ENCODE measurements at regions not wholly inside any gene's neighbourhood (a gene's known extent, or its start where the extent isn't known, plus 50 kb on each side); places are given as distances from the start of the nearest gene placed in this dataset.

DNA sequence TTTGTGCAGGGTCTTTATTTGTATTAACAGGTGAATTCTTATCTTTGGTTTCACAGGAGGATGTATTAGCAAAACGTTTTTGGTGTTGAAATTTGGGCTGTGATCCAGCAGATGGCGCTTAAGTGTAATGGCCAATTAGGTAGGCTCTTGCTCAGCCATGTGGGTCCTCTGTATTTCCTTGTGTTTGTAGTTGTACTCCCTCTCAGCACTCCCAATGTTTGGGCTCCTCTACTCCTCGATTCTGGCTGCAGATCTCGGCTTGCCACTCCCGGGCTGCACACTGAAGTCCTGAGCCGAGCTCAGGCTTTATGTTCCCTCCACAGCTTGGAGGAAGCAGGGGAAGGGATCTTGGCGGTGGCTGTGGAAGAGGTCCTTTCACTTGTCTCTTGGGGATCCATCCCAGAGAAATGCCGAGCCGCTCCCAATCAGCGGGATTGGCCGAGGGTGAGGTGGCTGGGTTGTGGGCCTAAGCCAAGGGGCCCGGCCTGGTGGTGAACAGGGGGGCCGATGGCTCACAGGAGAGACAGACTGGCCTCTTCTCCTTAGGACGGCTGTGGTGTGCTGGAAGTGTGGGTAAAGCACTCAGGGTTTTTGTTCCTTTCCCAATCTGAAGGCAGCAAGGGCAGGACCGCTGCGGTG, 133.7 kb downstream of the AEBP2 start:
- H3K4me3 Mint-ChIP-seq = no peak overlapping the region
- H3K27ac Mint-ChIP-seq = no peak overlapping the region
- no peaks in the 10 kb centered on the region for H3K4me1 Mint-ChIP-seq (ENCODE audit: low read depth)
- H3K27me3 Mint-ChIP-seq = no peaks in the 10 kb centered on the region
- peaks cover 4% of the 10 kb centered on the region for H3K9me3 Mint-ChIP-seq
- peaks cover 3% of the 10 kb centered on the region for H3K36me3 Mint-ChIP-seq (ENCODE audit: low read depth)

DNA sequence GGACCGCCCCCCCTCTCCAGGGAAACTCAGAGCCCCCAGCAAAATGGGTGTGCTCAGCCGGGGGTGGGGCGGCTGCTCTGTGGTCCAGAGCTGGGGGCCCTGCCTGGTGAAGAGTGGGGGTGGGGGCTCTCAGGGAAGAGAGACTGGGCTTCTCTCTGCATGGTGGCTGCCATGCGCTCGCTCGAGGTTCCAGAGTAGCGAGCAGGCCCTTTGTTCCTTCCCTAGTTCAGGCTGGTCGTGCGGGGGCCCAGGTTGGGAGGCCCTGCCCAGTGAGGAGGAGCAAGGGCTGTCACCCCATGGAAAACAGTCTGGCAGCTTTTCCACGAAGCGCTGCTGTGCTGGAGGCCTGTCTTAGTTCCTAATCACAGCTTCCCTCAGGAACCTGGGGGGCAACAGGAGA, 134.6 kb downstream of the AEBP2 start:
- Mint-ChIP-seq H3K36me3 (ENCODE audit: low read depth) (peaks cover 3% of the 10 kb centered on the region), H3K4me1 (ENCODE audit: low read depth) (no peaks in the 10 kb centered on the region), H3K9me3 (peaks cover 4% of the 10 kb centered on the region), H3K4me3 (no peak overlapping the region), H3K27me3 (no peaks in the 10 kb centered on the region), H3K27ac (no peak overlapping the region)

DNA sequence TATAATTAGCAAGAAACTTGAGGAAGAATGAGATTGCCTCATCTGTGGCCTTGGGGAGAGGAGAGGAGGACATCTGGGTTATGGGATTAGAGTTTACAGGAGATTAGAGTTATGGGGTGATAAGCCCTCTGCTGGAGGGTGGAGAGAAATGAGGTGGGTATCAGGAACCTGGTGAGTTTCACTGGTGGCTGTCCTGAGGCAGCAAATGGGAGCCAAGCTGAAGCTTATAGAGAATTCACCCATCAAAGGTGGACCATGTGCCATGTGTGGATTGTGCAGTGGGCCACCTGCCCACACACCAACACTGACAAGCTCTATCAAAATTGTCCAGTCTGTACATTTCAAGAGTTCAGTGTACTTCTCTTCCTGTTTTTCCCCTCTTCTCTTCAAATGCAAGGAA, 135.3 kb downstream of the AEBP2 start:
- H3K4me3 Mint-ChIP-seq = no peak overlapping the region
- H3K36me3 Mint-ChIP-seq (ENCODE audit: low read depth) = peaks cover 9% of the 10 kb centered on the region
- no peaks in the 10 kb centered on the region for H3K4me1 Mint-ChIP-seq (ENCODE audit: low read depth)
- H3K9me3 Mint-ChIP-seq = no peaks in the 10 kb centered on the region
- H3K27me3 Mint-ChIP-seq = no peaks in the 10 kb centered on the region
- H3K27ac Mint-ChIP-seq = no peak overlapping the region

DNA sequence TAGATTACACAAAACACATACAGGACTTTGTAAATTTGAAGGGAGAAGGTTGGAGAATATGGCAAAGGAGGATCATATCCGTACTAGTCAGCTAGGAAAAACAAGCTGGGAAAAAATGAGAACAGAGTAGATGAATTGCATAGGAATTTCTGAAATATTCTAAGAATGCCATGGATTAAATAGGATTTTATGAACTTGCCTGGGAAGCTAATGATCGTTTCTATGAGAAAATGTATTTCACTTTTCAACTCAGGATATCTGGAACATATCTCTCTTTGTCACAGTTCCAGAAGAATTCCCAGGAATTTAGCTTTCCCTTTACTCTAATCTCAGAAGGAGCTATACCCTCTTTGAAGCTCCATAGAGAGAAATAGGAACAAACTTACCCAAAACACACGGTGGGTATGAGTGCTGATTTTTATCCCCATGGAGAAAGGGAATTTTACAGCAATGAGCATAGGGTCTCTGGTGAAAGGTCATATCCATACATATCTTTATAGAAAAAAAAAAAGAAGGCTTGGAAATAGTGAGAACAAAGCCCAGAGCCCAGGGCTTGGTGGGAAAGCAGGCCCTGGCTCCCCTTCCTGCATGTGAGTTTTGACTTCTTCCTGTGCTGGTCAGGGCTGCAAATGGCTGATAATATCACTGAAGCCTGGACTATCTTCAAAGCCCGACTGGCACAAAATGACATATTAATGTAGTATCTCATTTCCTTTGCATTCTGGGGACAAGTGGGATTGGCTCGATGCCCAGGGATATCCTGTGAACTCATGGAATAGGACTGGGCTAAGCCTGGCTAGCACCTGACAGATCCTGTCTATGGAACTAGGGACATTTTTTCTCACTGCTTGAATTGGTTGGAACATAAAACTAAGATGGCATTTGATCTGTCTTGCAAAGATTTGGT, 136.3 kb downstream of the AEBP2 start:
- Mint-ChIP-seq H3K4me3 (no peak overlapping the region), H3K27ac (no peak overlapping the region), H3K36me3 (ENCODE audit: low read depth) (peaks cover 9% of the 10 kb centered on the region), H3K27me3 (no peaks in the 10 kb centered on the region), H3K9me3 (no peaks in the 10 kb centered on the region), H3K4me1 (ENCODE audit: low read depth) (no peaks in the 10 kb centered on the region)

DNA sequence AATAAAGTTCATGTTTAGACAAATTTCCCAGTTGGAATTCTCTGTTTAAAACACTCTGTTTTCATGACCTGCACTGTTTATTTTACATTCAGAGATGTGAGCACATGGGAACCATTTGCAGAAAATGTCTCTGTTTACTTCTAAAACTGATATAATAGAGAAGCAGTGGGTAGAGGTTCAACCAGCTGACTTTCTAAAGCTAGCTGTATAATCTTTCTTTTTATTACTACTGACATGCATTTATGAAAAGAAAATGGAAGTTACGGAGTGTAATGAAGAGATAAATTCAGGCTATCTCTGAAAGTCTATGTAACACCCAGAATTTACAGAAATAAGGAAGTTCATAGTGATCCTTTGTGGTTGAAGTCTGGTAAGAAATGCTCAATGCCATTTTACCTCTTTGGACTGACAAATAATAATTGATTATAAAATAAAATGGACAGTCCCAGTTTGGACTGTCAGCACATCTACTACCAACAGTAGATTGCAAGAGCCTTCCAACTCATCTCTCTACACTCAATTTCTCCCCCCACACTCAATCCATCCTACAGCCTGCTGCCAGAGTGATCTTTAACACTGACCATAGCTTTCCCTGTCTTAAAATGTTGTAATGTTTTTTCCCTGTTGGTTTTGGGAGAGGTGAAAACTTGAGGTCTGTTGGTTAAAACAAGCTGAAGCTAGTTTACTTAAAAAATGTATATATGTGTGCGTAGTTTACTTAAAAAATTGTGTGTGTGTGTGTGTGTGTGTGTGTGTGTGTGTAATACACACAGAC, 137.4 kb downstream of the AEBP2 start:
- Mint-ChIP-seq H3K36me3 (ENCODE audit: low read depth) (peaks cover 13% of the 10 kb centered on the region), H3K27me3 (no peaks in the 10 kb centered on the region), H3K9me3 (peaks cover 3% of the 10 kb centered on the region), H3K4me1 (ENCODE audit: low read depth) (no peaks in the 10 kb centered on the region), H3K27ac (no peak overlapping the region), H3K4me3 (no peak overlapping the region)

DNA sequence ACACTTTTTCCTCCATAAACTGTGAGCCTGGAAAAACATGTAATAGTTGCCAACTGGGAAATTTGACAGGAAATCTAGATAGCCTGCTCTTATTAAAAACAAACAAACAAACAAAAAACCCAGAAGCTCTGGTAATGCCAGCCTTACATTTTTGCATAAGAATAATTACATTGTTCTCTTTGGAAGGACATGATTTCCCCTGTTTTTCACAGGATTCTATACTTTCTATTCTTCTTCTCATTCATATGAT, 137.9 kb downstream of the AEBP2 start:
- no peaks in the 10 kb centered on the region for H3K4me1 Mint-ChIP-seq (ENCODE audit: low read depth)
- peaks cover 5% of the 10 kb centered on the region for H3K9me3 Mint-ChIP-seq
- no peak overlapping the region for H3K27ac Mint-ChIP-seq
- H3K4me3 Mint-ChIP-seq = no peak overlapping the region
- H3K36me3 Mint-ChIP-seq (ENCODE audit: low read depth) = peaks cover 15% of the 10 kb centered on the region
- no peaks in the 10 kb centered on the region for H3K27me3 Mint-ChIP-seq

DNA sequence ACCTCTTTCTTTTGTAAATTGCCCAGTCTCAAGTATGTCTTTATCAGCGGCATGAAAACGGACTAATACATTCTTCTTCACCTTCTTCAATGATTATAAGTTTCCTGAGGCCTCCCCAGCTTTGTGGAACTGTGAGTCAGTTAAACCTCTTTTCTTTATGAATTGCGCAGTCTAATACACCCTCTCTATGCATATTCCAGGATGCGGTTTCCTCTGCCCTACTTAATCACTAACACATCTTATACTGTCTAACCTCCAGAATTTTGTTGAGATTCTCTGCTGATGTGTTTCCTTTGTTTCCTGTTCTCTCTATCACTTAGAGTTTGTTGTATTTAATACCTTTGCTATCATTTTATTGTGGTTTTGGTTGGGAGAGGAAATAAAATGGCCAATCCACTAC, 145.4 kb downstream of the AEBP2 start:
- Mint-ChIP-seq H3K27ac (no peak overlapping the region), H3K9me3 (peaks cover 37% of the 10 kb centered on the region), H3K4me1 (ENCODE audit: low read depth) (peaks cover 6% of the 10 kb centered on the region), H3K4me3 (no peak overlapping the region), H3K27me3 (no peaks in the 10 kb centered on the region), H3K36me3 (ENCODE audit: low read depth) (peaks cover 41% of the 10 kb centered on the region)

DNA sequence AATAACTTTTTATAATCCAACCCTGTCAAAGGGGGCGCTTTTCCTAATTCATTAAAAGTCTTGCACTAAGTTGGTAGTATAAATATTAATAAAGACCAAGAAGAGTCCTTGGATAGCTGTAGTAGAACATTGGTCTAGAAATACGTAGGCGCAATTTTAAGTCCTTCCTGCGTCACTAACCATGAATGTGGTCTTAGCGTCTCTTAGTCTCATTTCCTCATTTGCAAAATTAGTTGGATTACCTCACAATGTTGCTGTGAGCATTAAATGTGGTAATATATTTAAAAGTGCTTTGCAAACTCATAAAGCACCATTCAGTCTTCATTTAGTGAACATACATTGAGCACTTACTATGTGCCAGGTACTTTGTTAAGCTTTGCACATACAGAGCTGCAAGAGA, 149.7 kb downstream of the AEBP2 start:
- H3K4me1 Mint-ChIP-seq (ENCODE audit: low read depth) = peaks cover 6% of the 10 kb centered on the region

DNA sequence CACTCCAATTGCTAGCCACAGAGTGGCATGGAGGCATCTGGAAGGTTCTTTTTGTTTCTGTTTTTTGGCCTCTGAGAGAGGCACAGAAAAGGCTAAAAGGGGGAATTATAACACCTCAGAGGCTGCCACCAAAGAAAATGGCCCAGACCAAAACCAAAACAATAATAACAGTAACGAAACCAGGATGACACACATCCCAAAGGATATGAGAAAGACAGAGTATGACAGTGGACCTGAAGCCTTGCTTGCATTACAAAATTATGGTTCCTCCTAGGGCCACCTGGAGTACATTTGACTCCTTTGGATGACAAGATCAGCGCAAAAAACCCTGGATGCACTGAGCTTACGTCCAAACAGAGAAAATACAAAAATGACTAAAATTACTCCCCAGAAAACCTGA, 152.7 kb downstream of the AEBP2 start:
- H3K9me3 Mint-ChIP-seq = peaks cover 4% of the 10 kb centered on the region
- H3K36me3 Mint-ChIP-seq (ENCODE audit: low read depth) = no peaks in the 10 kb centered on the region
- H3K4me1 Mint-ChIP-seq (ENCODE audit: low read depth) = no peaks in the 10 kb centered on the region
- no peak overlapping the region for H3K4me3 Mint-ChIP-seq
- H3K27ac Mint-ChIP-seq = no peak overlapping the region
- H3K27me3 Mint-ChIP-seq = no peaks in the 10 kb centered on the region

More for the DNA sequence above, 149.7 kb downstream of the AEBP2 start:
- Mint-ChIP-seq H3K9me3 (peaks cover 21% of the 10 kb centered on the region), H3K27ac (no peak overlapping the region), H3K4me3 (no peak overlapping the region), H3K27me3 (no peaks in the 10 kb centered on the region), H3K36me3 (ENCODE audit: low read depth) (peaks cover 23% of the 10 kb centered on the region)

DNA sequence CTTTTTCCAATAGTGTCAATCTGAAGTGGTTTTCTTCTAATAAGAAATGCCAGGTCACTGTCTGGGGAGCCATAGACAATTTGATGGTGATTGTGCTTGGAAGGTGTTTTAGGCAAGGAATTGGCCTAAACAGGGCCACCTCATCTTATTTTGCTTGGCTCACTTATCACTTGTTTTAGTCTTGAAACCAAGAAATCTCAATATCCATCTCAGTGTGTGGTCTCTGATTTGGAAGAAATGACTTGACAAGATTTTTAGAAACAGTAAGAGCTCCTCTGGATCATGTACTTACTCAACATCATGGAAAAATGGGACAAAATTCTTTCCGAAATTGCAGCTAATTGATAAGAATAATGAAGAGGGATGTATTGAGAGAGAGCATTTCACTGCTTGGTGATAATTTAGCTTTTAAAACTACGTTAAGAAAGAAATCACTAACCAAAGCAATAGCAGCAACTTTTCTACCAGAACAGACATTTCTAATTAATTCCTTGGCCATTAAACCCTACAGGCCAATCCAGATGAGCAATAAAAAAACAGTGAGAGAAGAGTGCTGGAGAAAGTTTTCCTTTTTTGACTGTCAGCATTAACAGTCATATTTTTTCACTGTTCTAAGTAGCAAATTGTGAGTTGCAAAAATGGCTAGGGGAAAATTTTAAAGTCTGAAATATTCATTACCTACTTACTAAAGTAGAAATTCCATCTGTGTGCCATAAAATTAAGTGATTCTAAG, 157.3 kb downstream of the AEBP2 start:
- no peaks in the 10 kb centered on the region for H3K9me3 Mint-ChIP-seq
- no peak overlapping the region for H3K27ac Mint-ChIP-seq
- no peak overlapping the region for H3K4me3 Mint-ChIP-seq
- no peaks in the 10 kb centered on the region for H3K4me1 Mint-ChIP-seq (ENCODE audit: low read depth)
- H3K27me3 Mint-ChIP-seq = no peaks in the 10 kb centered on the region
- no peaks in the 10 kb centered on the region for H3K36me3 Mint-ChIP-seq (ENCODE audit: low read depth)

DNA sequence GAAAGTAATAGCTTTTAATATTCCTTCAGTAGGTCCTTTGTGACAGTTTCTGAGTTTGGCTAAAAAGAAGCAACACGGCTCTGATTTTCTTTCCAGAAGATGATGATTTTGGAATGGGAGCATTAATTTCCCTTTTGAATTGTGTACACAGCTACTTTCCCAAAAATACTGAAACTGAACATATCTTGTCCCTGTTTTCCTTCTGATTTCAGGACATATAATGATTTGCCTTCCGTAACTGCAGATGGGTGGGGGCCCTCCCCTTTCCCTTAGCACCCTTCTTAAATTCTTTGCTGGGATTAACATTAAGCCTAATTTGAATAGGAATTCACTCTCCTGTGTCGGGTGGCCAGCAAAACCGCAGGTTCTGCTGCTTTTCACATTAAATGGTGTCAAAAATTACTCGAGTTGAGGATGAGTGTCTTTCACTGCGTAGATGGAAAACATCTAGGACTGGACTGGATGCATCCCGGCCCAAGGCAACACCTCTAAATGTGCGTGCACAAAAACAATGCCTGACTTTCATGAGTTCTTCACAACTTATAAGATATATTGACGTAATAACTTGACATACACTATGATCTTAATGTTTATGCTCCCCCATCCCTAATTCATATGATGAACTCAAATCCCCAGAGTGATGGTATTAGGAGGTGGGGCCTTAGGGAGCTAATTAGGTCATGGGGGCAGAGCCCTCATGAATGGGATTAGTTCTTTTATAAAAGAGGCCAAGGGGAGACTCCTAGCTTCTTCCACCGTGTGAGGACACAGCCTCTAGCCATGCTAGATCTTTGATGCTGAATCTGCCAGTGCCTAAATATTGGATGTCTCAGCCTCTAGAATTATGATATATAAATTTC, 158.1 kb downstream of the AEBP2 start:
- Mint-ChIP-seq H3K27ac (no peak overlapping the region), H3K4me3 (no peak overlapping the region), H3K9me3 (no peaks in the 10 kb centered on the region), H3K36me3 (ENCODE audit: low read depth) (no peaks in the 10 kb centered on the region), H3K4me1 (ENCODE audit: low read depth) (no peaks in the 10 kb centered on the region), H3K27me3 (no peaks in the 10 kb centered on the region)

DNA sequence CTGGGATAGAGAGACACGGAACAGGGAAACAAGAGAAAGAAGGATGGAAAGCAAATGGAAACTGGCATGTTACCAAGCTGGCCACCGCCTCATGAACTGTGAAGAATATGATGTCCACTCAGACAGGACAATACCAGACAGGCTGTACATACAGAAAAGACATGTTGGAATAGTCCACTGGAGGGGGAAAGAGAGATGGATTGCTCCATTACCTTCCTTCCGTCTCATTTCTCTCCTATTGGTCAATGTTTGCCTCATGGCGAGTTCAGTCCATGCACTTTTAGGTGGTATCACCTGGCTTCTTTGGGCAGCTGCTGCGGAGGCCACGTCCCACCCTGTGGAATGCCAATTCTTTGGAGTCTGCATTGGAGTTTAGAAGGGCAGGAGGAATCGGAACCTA, 166.4 kb downstream of the AEBP2 start:
- H3K4me3 Mint-ChIP-seq = no peak overlapping the region
- peaks cover 4% of the 10 kb centered on the region for H3K9me3 Mint-ChIP-seq
- H3K36me3 Mint-ChIP-seq (ENCODE audit: low read depth) = peaks cover 7% of the 10 kb centered on the region
- H3K27ac Mint-ChIP-seq = no peak overlapping the region
- no peaks in the 10 kb centered on the region for H3K27me3 Mint-ChIP-seq
- no peaks in the 10 kb centered on the region for H3K4me1 Mint-ChIP-seq (ENCODE audit: low read depth)

DNA sequence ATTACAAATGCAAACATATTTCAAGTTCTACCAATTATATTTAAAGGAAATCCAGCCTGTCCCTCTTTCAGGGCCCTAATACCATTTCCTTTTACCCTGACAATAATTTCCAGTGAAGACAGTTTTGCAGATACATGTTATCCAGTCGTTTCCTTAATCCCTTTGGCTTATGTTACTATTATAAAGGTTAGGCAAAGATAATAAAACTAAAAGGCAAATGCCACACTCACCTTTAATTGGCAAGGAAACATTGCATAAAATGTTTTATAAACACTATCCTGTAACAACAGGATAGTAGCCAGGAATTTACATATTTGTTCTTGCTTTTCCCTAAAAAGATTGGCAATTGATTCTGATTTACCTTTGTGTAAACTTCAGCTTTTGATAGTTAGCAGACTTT, 168.7 kb downstream of the AEBP2 start:
- H3K4me3 Mint-ChIP-seq = no peak overlapping the region
- no peaks in the 10 kb centered on the region for H3K4me1 Mint-ChIP-seq (ENCODE audit: low read depth)

DNA sequence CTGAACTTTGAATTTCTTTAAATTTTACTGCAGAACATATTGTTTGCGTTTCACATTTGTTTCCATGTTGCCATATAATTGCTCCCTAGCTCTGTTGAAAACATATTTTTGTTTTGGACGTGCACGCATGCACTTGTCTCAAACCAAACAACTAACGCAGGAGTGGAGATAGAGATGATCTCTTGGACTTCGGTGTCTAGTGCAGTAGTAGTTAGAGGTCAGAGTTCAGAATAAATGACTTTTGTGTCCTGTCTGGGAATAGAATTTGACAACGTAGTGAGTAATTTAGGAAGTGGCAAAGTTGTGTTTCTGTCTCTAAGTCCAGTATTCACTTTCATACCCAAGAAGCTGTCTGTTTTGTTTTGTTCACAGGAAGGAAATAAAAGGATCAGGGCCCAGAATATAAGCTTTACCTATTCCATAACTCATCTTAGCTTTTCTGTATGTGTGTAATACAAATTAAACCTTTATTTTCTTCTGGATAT, 173.8 kb downstream of the AEBP2 start:
- H3K4me1 Mint-ChIP-seq (ENCODE audit: low read depth) = peaks cover 13% of the 10 kb centered on the region
- peaks cover 6% of the 10 kb centered on the region for H3K36me3 Mint-ChIP-seq (ENCODE audit: low read depth)
- H3K9me3 Mint-ChIP-seq = peaks cover 4% of the 10 kb centered on the region
- no peaks in the 10 kb centered on the region for H3K27me3 Mint-ChIP-seq
- no peak overlapping the region for H3K27ac Mint-ChIP-seq
- H3K4me3 Mint-ChIP-seq = no peak overlapping the region

More for the DNA sequence above, 168.7 kb downstream of the AEBP2 start:
- H3K36me3 Mint-ChIP-seq (ENCODE audit: low read depth) = peaks cover 13% of the 10 kb centered on the region
- no peaks in the 10 kb centered on the region for H3K27me3 Mint-ChIP-seq
- H3K9me3 Mint-ChIP-seq = peaks cover 8% of the 10 kb centered on the region
- no peak overlapping the region for H3K27ac Mint-ChIP-seq

Measured in stimulated activated naive CD8-positive, alpha-beta T cell treated with anti-CD3 and anti-CD28 coated beads, Interleukin-15, Interleukin-2, amounts not matched to agents 100 ng/mL and 50 ng/mL, for 24 hours (primary cell).